Vagina (tissue), 2 donors: ENCODE measurements at regions not wholly inside any gene's neighbourhood (a gene's known extent, or its start where the extent isn't known, plus 50 kb on each side); places are given as distances from the start of the nearest gene placed in this dataset.
"Not testable (repeated sequence)": the region's sequence is repeated elsewhere in the genome, so short reads cannot be mapped to it uniquely, and the experiment has no call there.

ENCODE experiments used
- POLR2A ChIP-seq, 2 donors: fragments of 450-650 bp; IDR thresholded peaks; one replicate each; pipeline ENCODE4 v1.6.1; 2017; ENCODE audit warnings: antibody characterized with exemption in 2 of 2, mild to moderate bottlenecking in 2 of 2, moderate library complexity in 2 of 2
- POLR2AphosphoS5 ChIP-seq, 2 donors: sonication (generic); formaldehyde crosslinking; IDR thresholded peaks; one replicate each; pipeline ENCODE4 v1.9.0; 2017; ENCODE audit warnings: antibody characterized with exemption in 2 of 2, mild to moderate bottlenecking in 2 of 2, low read depth in 1 of 2; ENCODE audit not compliant: insufficient read depth in 1 of 2
- TF ChIP-seq, protein P1 (sequence below), 3 experiments: fragments of 450-650 bp in 2 of 3; fragments of 200-600 bp in 1 of 3; sonication (generic) in 1 of 3; IDR thresholded peaks; one replicate each; pipeline ENCODE4 v1.5.1; 2017 to 2019; ENCODE audit warnings: antibody characterized with exemption in 3 of 3, mild to moderate bottlenecking in 2 of 3, moderate library complexity in 2 of 3

DNA sequence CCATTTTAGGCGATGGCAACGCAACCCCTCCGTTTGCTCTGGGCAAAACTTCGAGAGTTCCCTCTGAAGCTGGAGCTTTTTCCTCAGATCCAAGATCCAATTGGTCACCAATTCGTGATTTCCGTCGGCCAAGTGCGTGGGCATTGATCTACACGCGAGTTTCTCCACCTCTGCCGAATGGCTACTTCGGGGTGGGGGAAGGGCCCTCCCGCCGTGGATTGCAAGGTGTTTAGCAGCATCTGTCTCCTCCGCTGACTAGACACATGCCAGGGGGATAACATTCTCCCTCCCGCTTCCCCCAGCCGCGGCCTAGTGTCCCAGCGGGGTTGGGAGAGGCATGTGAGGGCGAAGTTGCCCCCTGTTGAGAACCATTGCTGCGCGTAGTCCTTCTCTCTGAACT lies 120.6 kb downstream of the PPIAL4A start:
- not testable (repeated sequence) for TF ChIP-seq POLR2AphosphoS5 (IDR thresholded peaks at IDR 0.05; ENCODE audit: insufficient read depth in 1 of 2, low read depth in 1 of 2); POLR2A (IDR thresholded peaks at IDR 0.05)
- TF ChIP-seq, protein P1, sequence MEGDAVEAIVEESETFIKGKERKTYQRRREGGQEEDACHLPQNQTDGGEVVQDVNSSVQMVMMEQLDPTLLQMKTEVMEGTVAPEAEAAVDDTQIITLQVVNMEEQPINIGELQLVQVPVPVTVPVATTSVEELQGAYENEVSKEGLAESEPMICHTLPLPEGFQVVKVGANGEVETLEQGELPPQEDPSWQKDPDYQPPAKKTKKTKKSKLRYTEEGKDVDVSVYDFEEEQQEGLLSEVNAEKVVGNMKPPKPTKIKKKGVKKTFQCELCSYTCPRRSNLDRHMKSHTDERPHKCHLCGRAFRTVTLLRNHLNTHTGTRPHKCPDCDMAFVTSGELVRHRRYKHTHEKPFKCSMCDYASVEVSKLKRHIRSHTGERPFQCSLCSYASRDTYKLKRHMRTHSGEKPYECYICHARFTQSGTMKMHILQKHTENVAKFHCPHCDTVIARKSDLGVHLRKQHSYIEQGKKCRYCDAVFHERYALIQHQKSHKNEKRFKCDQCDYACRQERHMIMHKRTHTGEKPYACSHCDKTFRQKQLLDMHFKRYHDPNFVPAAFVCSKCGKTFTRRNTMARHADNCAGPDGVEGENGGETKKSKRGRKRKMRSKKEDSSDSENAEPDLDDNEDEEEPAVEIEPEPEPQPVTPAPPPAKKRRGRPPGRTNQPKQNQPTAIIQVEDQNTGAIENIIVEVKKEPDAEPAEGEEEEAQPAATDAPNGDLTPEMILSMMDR (IDR thresholded peaks at IDR 0.05) = not testable (repeated sequence)
